ENCODE measurements at regions not wholly inside any gene's neighbourhood (a gene's known extent, or its start where the extent isn't known, plus 50 kb on each side); places are given as distances from the start of the nearest gene placed in this dataset.

GRCh38 chr1:29761159-29761928 is 525.0 kb downstream of the PTPRU start:
- TF ChIP-seq POLR2A (IDR thresholded peaks at IDR 0.05; ENCODE audit: low read depth) (no peak), EP300 (IDR thresholded peaks at IDR 0.05) (no peak)

Measured in esophagus muscularis mucosa (tissue), 2 donors.